GM21717 (cell line): ENCODE measurements at regions not wholly inside any gene's neighbourhood (a gene's known extent, or its start where the extent isn't known, plus 50 kb on each side); places are given as distances from the start of the nearest gene placed in this dataset.
"Not testable (repeated sequence)": the region's sequence is repeated elsewhere in the genome, so short reads cannot be mapped to it uniquely, and the experiment has no call there.

Experiments
- ATAC-seq: cut with Tn5 transposase; IDR thresholded peaks from one replicate; pipeline ENCODE4 v1.9.1; 2021; ENCODE audit warnings: mild to moderate bottlenecking, moderate library complexity; ENCODE audit not compliant: unreplicated experiment

- ATAC-seq = no peak
Observed at GRCh38 chr16:31718998-31719397, 154.6 kb upstream of the ZNF267 start.

GRCh38 chr16:31727553-31727952 is 146.1 kb upstream of the ZNF267 start:
- no peak for ATAC-seq

GRCh38 chr16:31734265-31734664 is 139.3 kb upstream of the ZNF267 start:
- ATAC-seq = no peak

GRCh38 chr16:31745098-31745497 is 128.5 kb upstream of the ZNF267 start:
- not testable (repeated sequence) for ATAC-seq

- no peak for ATAC-seq
Observed at GRCh38 chr16:31745900-31746299, 127.7 kb upstream of the ZNF267 start.

- no peak for ATAC-seq
Observed at GRCh38 chr16:31754998-31755615, 118.5 kb upstream of the ZNF267 start.

- ATAC-seq = no peak
Observed at GRCh38 chr16:31764103-31764502, 109.5 kb upstream of the ZNF267 start.

GRCh38 chr16:31767267-31767666 is 106.3 kb upstream of the ZNF267 start:
- ATAC-seq = no peak

GRCh38 chr16:31780342-31780741 is 93.3 kb upstream of the ZNF267 start:
- ATAC-seq = no peak

- no peak for ATAC-seq
Observed at GRCh38 chr16:31785126-31785525, 88.5 kb upstream of the ZNF267 start.

- ATAC-seq = no peak
Observed at GRCh38 chr16:31807086-31807485, 66.5 kb upstream of the ZNF267 start.

- ATAC-seq = no peak
Observed at GRCh38 chr16:31810863-31811262, 62.7 kb upstream of the ZNF267 start.

GRCh38 chr16:31816141-31816540 is 57.5 kb upstream of the ZNF267 start:
- ATAC-seq = not testable (repeated sequence)

GRCh38 chr16:31819386-31819785 is 54.2 kb upstream of the ZNF267 start:
- no peak for ATAC-seq

- no peak for ATAC-seq
Observed at GRCh38 chr16:31819948-31820347, 53.7 kb upstream of the ZNF267 start.
